SK-N-MC (cell line): ENCODE measurements at regions not wholly inside any gene's neighbourhood (a gene's known extent, or its start where the extent isn't known, plus 50 kb on each side); places are given as distances from the start of the nearest gene placed in this dataset.

ENCODE experiments used
- EZH2 ChIP-seq: fragments of 200-600 bp; sonication (generic); IDR thresholded peaks from one replicate; pipeline ENCODE4 v1.6.1; 2017; ENCODE audit warnings: antibody characterized with exemption
- FOXP2 ChIP-seq: optimal IDR thresholded peaks from 2 replicates; pipeline ENCODE3; 2011; ENCODE audit warnings: mild to moderate bottlenecking, moderate library complexity; ENCODE audit not compliant: insufficient read depth; ENCODE audit errors: extremely low read length, control extremely low read depth
- POLR2AphosphoS5 ChIP-seq: IDR thresholded peaks from 2 replicates; pipeline ENCODE4 v1.6.1; 2012; ENCODE audit warnings: mild to moderate bottlenecking, low read depth, low read length, borderline replicate concordance

- TF ChIP-seq POLR2AphosphoS5 (no peak), EZH2 (no peak), FOXP2 (no peak)
Observed at GRCh38 chr3:24951180-24951579, 456.5 kb upstream of the THRB start.
